Ishikawa (cell line): ENCODE measurements at regions not wholly inside any gene's neighbourhood (a gene's known extent, or its start where the extent isn't known, plus 50 kb on each side); places are given as distances from the start of the nearest gene placed in this dataset.

Experiments used
- CEBPB ChIP-seq: IDR thresholded peaks from 2 replicates; pipeline ENCODE4 v1.6.1; 2012
- CREB1 ChIP-seq: IDR thresholded peaks from 2 replicates; pipeline ENCODE4 v1.6.1; 2012; ENCODE audit warnings: low read depth
- EP300 ChIP-seq: IDR thresholded peaks from 2 replicates; pipeline ENCODE4 v1.6.1; 2012; ENCODE audit warnings: borderline replicate concordance
- FOXM1 ChIP-seq: IDR thresholded peaks from 2 replicates; pipeline ENCODE4 v1.6.1; 2012; ENCODE audit warnings: low read depth, borderline replicate concordance
- RAD21 ChIP-seq: IDR thresholded peaks from 2 replicates; pipeline ENCODE4 v1.6.1; 2012; ENCODE audit warnings: low read depth
- TCF12 ChIP-seq: IDR thresholded peaks from 2 replicates; pipeline ENCODE4 v1.6.1; 2012; ENCODE audit warnings: low read depth
- TEAD4 ChIP-seq: IDR thresholded peaks from 2 replicates; pipeline ENCODE4 v1.6.1; 2012
- YY1 ChIP-seq: IDR thresholded peaks from 2 replicates; pipeline ENCODE4 v1.6.1; 2012; ENCODE audit warnings: low read depth
- ZBTB7A ChIP-seq: IDR thresholded peaks from 2 replicates; pipeline ENCODE4 v1.6.1; 2012; ENCODE audit warnings: low read depth
- TF ChIP-seq, protein P1 (sequence below): IDR thresholded peaks from 2 replicates; pipeline ENCODE4 v1.6.1; 2012
- TF ChIP-seq, protein P2 (sequence below): IDR thresholded peaks from 2 replicates; pipeline ENCODE4 v1.6.1; 2012
- TF ChIP-seq, protein P3 (sequence below): IDR thresholded peaks from 2 replicates; pipeline ENCODE4 v1.6.1; 2012; ENCODE audit warnings: low read depth, mild to moderate bottlenecking

DNA sequence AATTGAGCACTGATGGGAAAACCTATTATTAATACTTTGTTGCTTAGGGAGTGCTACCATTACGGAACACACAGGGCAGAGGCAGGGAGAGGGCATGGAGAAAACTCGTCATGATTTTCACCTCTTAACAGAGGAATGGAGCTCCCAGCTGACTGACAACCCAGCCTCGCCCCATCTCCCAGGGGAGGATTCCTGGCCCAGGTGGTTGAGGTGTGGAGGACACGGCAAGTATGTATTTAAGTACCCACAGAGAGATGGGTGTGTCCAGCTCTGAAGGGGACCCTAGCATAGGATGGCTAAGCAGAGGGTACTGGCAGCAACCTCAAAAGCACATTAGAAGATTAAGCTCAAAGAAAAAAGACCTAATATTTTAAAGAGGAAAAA, 261.9 kb upstream of the MOCS1 start:
- no peak for TF ChIP-seq EP300
- no peak for TF ChIP-seq CEBPB
- no peak for TF ChIP-seq CREB1
- TF ChIP-seq, protein P1, sequence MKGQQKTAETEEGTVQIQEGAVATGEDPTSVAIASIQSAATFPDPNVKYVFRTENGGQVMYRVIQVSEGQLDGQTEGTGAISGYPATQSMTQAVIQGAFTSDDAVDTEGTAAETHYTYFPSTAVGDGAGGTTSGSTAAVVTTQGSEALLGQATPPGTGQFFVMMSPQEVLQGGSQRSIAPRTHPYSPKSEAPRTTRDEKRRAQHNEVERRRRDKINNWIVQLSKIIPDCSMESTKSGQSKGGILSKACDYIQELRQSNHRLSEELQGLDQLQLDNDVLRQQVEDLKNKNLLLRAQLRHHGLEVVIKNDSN, result no peak
- no peak for TF ChIP-seq FOXM1
- TF ChIP-seq, protein P2, sequence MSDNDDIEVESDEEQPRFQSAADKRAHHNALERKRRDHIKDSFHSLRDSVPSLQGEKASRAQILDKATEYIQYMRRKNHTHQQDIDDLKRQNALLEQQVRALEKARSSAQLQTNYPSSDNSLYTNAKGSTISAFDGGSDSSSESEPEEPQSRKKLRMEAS, result no peak
- TF ChIP-seq ZBTB7A, result no peak
- TF ChIP-seq RAD21, result no peak
- TF ChIP-seq, protein P3, sequence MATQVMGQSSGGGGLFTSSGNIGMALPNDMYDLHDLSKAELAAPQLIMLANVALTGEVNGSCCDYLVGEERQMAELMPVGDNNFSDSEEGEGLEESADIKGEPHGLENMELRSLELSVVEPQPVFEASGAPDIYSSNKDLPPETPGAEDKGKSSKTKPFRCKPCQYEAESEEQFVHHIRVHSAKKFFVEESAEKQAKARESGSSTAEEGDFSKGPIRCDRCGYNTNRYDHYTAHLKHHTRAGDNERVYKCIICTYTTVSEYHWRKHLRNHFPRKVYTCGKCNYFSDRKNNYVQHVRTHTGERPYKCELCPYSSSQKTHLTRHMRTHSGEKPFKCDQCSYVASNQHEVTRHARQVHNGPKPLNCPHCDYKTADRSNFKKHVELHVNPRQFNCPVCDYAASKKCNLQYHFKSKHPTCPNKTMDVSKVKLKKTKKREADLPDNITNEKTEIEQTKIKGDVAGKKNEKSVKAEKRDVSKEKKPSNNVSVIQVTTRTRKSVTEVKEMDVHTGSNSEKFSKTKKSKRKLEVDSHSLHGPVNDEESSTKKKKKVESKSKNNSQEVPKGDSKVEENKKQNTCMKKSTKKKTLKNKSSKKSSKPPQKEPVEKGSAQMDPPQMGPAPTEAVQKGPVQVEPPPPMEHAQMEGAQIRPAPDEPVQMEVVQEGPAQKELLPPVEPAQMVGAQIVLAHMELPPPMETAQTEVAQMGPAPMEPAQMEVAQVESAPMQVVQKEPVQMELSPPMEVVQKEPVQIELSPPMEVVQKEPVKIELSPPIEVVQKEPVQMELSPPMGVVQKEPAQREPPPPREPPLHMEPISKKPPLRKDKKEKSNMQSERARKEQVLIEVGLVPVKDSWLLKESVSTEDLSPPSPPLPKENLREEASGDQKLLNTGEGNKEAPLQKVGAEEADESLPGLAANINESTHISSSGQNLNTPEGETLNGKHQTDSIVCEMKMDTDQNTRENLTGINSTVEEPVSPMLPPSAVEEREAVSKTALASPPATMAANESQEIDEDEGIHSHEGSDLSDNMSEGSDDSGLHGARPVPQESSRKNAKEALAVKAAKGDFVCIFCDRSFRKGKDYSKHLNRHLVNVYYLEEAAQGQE, result no peak
- no peak for TF ChIP-seq TEAD4
- no peak for TF ChIP-seq TCF12
- TF ChIP-seq YY1, result no peak
